Parathyroid adenoma (tissue), 2 donors: ENCODE measurements at regions not wholly inside any gene's neighbourhood (a gene's known extent, or its start where the extent isn't known, plus 50 kb on each side); places are given as distances from the start of the nearest gene placed in this dataset.

Experiments used
- H2AFZ ChIP-seq: fragments of 300-600 bp; sonication (generic); one replicate; pipeline ENCODE4 v1.7.0; 2017; ENCODE audit warnings: antibody characterized with exemption, mild to moderate bottlenecking
- H3K27ac ChIP-seq: fragments of 300-600 bp; sonication (generic); one replicate; pipeline ENCODE4 v1.7.0; 2017
- H3K27me3 ChIP-seq: fragments of 300-600 bp; sonication (generic); one replicate; pipeline ENCODE4 v1.7.0; 2017; ENCODE audit warnings: low read length; ENCODE audit not compliant: control insufficient read depth, insufficient read depth
- H3K36me3 ChIP-seq: fragments of 300-600 bp; sonication (generic); one replicate; pipeline ENCODE4 v1.7.0; 2017; ENCODE audit warnings: low read length; ENCODE audit not compliant: control insufficient read depth, insufficient read depth
- H3K4me1 ChIP-seq: fragments of 300-600 bp; sonication (generic); one replicate; pipeline ENCODE4 v1.7.0; 2017; ENCODE audit warnings: control low read depth
- H3K4me2 ChIP-seq: fragments of 300-600 bp; sonication (generic); one replicate; pipeline ENCODE4 v1.7.0; 2017; ENCODE audit warnings: low read length
- H3K4me3 ChIP-seq: fragments of 300-600 bp; sonication (generic); one replicate; pipeline ENCODE4 v1.7.0; 2017; ENCODE audit warnings: low read depth, low read length
- H3K79me2 ChIP-seq: fragments of 300-600 bp; sonication (generic); one replicate; pipeline ENCODE4 v1.7.0; 2017; ENCODE audit warnings: control low read depth
- H3K9ac ChIP-seq: fragments of 300-600 bp; sonication (generic); one replicate; pipeline ENCODE4 v1.7.0; 2017; ENCODE audit warnings: mild to moderate bottlenecking
- H3K9me3 ChIP-seq: fragments of 300-600 bp; sonication (generic); one replicate; pipeline ENCODE4 v1.7.0; 2017; ENCODE audit warnings: low read length; ENCODE audit not compliant: control insufficient read depth
- CTCF ChIP-seq: fragments of 300-600 bp; sonication (generic); IDR thresholded peaks from one replicate; pipeline ENCODE4 v1.7.0; 2017; ENCODE audit warnings: antibody characterized with exemption, mild to moderate bottlenecking
- donor health status: primary hyperparathyroidism.

GRCh38 chr4:8706216-8707044 lies 113.9 kb downstream of the CPZ start:
- Histone ChIP-seq H3K4me3 (no peak overlapping the region), H3K9me3 (no peaks in the 10 kb centered on the region), H3K27me3 (no peaks in the 10 kb centered on the region), H2AFZ (no peak overlapping the region), H3K4me2 (no peak overlapping the region), H3K27ac (no peak overlapping the region), H3K79me2 (no peaks in the 10 kb centered on the region), H3K9ac (no peak overlapping the region), H3K36me3 (no peaks in the 10 kb centered on the region), H3K4me1 (no peaks in the 10 kb centered on the region)
- no peak for TF ChIP-seq CTCF

- Histone ChIP-seq H3K27me3 (no peaks in the 10 kb centered on the region), H3K4me2 (no peak overlapping the region), H3K4me3 (no peak overlapping the region), H2AFZ (no peak overlapping the region), H3K9ac (no peak overlapping the region), H3K9me3 (no peaks in the 10 kb centered on the region), H3K27ac (no peak overlapping the region), H3K36me3 (no peaks in the 10 kb centered on the region), H3K4me1 (no peaks in the 10 kb centered on the region), H3K79me2 (no peaks in the 10 kb centered on the region)
- TF ChIP-seq CTCF: no peak
Observed at GRCh38 chr4:8705161-8706145, 112.9 kb downstream of the CPZ start.

GRCh38 chr4:8704632-8705031 lies 112.1 kb downstream of the CPZ start:
- TF ChIP-seq CTCF: no peak
- Histone ChIP-seq H3K79me2 (no peaks in the 10 kb centered on the region), H3K4me3 (no peak overlapping the region), H3K4me2 (no peak overlapping the region), H3K9ac (no peak overlapping the region), H3K4me1 (no peaks in the 10 kb centered on the region), H3K27me3 (no peaks in the 10 kb centered on the region), H3K9me3 (no peaks in the 10 kb centered on the region), H3K27ac (no peak overlapping the region), H2AFZ (no peak overlapping the region), H3K36me3 (no peaks in the 10 kb centered on the region)

GRCh38 chr4:8703857-8704495 lies 111.4 kb downstream of the CPZ start:
- Histone ChIP-seq H2AFZ (no peak overlapping the region), H3K79me2 (no peaks in the 10 kb centered on the region), H3K4me3 (no peak overlapping the region), H3K9ac (no peak overlapping the region), H3K4me2 (no peak overlapping the region), H3K27me3 (no peaks in the 10 kb centered on the region), H3K36me3 (no peaks in the 10 kb centered on the region), H3K4me1 (no peaks in the 10 kb centered on the region), H3K27ac (no peak overlapping the region), H3K9me3 (no peaks in the 10 kb centered on the region)
- TF ChIP-seq CTCF: no peak
